Lower leg skin (tissue), 3 donors: ENCODE measurements at regions not wholly inside any gene's neighbourhood (a gene's known extent, or its start where the extent isn't known, plus 50 kb on each side); places are given as distances from the start of the nearest gene placed in this dataset.

ENCODE experiments used
- CTCF ChIP-seq, 3 donors: fragments of 450-650 bp; IDR thresholded peaks; one replicate each; pipeline ENCODE4 v1.5.1; 2016; ENCODE audit warnings: antibody characterized with exemption in 3 of 3, mild to moderate bottlenecking in 3 of 3, moderate library complexity in 2 of 3
- POLR2A ChIP-seq, 2 donors: fragments of 450-650 bp; IDR thresholded peaks; one replicate each; pipeline ENCODE4 v1.6.1; 2016 to 2017; ENCODE audit warnings: antibody characterized with exemption in 2 of 2, mild to moderate bottlenecking in 1 of 2, moderate library complexity in 1 of 2

- TF ChIP-seq CTCF (IDR thresholded peaks at IDR 0.05) (no peak), POLR2A (IDR thresholded peaks at IDR 0.05) (no peak)
These were observed 809.4 kb upstream of the EYS start for GRCh38 chr6:66516377-66516776.
